HL-60 (cell line): ENCODE measurements at regions not wholly inside any gene's neighbourhood (a gene's known extent, or its start where the extent isn't known, plus 50 kb on each side); places are given as distances from the start of the nearest gene placed in this dataset.

ENCODE experiments used
- DNase-seq, 2 experiments: peaks; one replicate each; pipeline ENCODE4 v3.0.0-alpha.2; 2010 to 2020; ENCODE audit warnings: low read depth in 1 of 2, low spot score in 1 of 2
- H3K27ac ChIP-seq: fragments of 250-450 bp; sonication (Bioruptor Pico); replicated peaks from 2 replicates; pipeline ENCODE4 v1.5.1; 2020; ENCODE audit warnings: mild to moderate bottlenecking, moderate library complexity
- H3K27me3 ChIP-seq: fragments of 250-450 bp; sonication (Bioruptor Pico); 2 replicates; pipeline ENCODE4 v1.5.1; 2021; ENCODE audit warnings: mild to moderate bottlenecking, moderate library complexity; ENCODE audit not compliant: insufficient read depth, poor library complexity, severe bottlenecking
- H3K4me3 ChIP-seq: replicated peaks from 2 replicates; pipeline ENCODE4 v1.5.1; 2011; ENCODE audit warnings: mild to moderate bottlenecking, control low read depth, low read length; ENCODE audit not compliant: insufficient read depth
- GABPA ChIP-seq: IDR thresholded peaks from 2 replicates; pipeline ENCODE4 v1.6.1; 2012; ENCODE audit warnings: low read depth
- POLR2AphosphoS5 ChIP-seq: IDR thresholded peaks from 2 replicates; pipeline ENCODE4 v1.6.1; 2012; ENCODE audit warnings: low read depth
- REST ChIP-seq: IDR thresholded peaks from 2 replicates; pipeline ENCODE4 v1.6.1; 2012; ENCODE audit warnings: low read depth; ENCODE audit not compliant: insufficient replicate concordance
- SPI1 ChIP-seq: IDR thresholded peaks from 2 replicates; pipeline ENCODE4 v1.6.1; 2012; ENCODE audit warnings: low read depth, mild to moderate bottlenecking, borderline replicate concordance
- TF ChIP-seq, protein P1 (sequence below): IDR thresholded peaks from one replicate; pipeline ENCODE4 v1.5.1; 2011; ENCODE audit warnings: low read length, control low read depth, inconsistent platforms; ENCODE audit not compliant: insufficient read depth

GRCh38 chr12:90287585-90287984 lies 578.9 kb upstream of the ATP2B1 start:
- Histone ChIP-seq H3K4me3 (no peak overlapping the region), H3K27ac (no peak overlapping the region), H3K27me3 (no peaks in the 10 kb centered on the region)
- DNase-seq, result no peak
- TF ChIP-seq SPI1 (no peak), REST (no peak), POLR2AphosphoS5 (no peak), GABPA (no peak)
- TF ChIP-seq, protein P1, sequence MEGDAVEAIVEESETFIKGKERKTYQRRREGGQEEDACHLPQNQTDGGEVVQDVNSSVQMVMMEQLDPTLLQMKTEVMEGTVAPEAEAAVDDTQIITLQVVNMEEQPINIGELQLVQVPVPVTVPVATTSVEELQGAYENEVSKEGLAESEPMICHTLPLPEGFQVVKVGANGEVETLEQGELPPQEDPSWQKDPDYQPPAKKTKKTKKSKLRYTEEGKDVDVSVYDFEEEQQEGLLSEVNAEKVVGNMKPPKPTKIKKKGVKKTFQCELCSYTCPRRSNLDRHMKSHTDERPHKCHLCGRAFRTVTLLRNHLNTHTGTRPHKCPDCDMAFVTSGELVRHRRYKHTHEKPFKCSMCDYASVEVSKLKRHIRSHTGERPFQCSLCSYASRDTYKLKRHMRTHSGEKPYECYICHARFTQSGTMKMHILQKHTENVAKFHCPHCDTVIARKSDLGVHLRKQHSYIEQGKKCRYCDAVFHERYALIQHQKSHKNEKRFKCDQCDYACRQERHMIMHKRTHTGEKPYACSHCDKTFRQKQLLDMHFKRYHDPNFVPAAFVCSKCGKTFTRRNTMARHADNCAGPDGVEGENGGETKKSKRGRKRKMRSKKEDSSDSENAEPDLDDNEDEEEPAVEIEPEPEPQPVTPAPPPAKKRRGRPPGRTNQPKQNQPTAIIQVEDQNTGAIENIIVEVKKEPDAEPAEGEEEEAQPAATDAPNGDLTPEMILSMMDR, result no peak

DNA sequence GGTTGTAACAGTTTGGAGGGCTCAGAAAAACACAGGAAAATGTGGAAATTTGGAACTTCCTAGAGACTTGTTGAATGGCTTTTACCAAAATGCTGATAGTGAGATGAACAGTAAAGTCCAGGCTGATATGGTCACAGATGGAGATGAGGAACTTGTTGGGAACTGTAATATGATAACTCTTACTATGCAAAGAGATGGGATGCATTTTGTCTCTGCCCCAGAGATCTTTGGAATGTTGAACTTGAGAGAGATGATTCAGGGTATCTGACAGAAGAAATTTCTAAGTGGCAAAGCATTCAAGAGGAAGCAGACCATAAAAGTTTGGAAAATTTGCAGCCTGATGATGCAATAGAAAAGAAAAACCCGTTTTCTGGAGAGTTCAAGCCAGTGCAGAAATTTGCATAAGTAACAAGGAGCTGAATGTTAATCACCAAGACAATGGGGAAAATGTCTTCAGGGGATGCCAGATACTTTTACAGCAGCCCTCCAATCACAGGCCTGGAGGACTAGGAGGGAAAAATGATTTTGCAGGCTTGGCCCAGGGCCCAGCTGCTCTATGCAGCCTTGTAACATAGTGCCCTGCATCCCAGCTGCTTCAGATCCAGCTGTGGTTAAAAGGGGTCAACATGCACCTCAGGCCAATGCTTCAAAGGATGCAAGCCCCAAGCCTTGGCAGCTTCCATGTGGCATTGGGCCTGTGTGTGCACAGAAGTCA lies 572.7 kb upstream of the ATP2B1 start:
- H3K4me3 ChIP-seq, result no peak overlapping the region
- no peak for DNase-seq
- no peak overlapping the region for H3K27ac ChIP-seq
- no peak for TF ChIP-seq SPI1
- TF ChIP-seq REST, result no peak
- no peak for TF ChIP-seq POLR2AphosphoS5
- no peak for TF ChIP-seq GABPA
- no peaks in the 10 kb centered on the region for H3K27me3 ChIP-seq

DNA sequence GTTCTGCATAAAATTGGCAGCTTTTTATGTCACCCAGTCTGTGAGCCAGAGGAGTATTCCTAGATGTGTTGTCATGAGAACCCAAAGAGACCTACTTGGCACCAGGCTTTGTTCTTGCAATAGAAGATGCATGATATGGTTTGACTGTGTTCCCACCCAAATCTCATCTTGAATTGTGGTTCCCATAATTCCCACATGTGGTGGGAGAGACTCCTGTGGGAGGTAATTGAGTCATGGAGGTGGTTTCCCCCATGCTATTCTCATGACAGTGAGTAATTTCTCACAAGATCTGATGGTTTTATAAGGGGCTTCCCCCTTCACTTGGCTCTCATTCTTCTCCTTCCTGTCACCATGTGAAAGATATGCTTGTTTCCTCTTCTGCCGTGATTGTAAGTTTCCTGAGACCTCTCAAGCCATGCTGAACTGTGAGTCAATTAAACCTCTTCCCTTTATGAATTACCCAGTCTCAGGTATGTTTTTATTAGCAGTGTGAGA lies 572.0 kb upstream of the ATP2B1 start:
- Histone ChIP-seq H3K4me3 (no peak overlapping the region), H3K27me3 (no peaks in the 10 kb centered on the region), H3K27ac (no peak overlapping the region)
- TF ChIP-seq GABPA (no peak), REST (no peak), SPI1 (no peak), POLR2AphosphoS5 (no peak)
- TF ChIP-seq, protein P1, result no peak
- DNase-seq, result no peak
